ENCODE measurements at regions not wholly inside any gene's neighbourhood (a gene's known extent, or its start where the extent isn't known, plus 50 kb on each side); places are given as distances from the start of the nearest gene placed in this dataset.

- ChIA-PET CTCF (no interaction called here), POLR2A (no interaction called here)
- no peak for DNase-seq (ENCODE audit: low read depth, low spot score)
- no peak overlapping the region for H3K4me3 ChIP-seq (ENCODE audit: low read depth, low read length)
- H3K27me3 ChIP-seq (ENCODE audit: control insufficient read depth, insufficient read depth, low read length), result peaks cover 10% of the 10 kb centered on the region
- H3K27ac ChIP-seq (ENCODE audit: low read depth, low read length), result no peak overlapping the region
- peaks cover 2% of the 10 kb centered on the region; the same call in 1 of the 2 replicates for H3K9me3 ChIP-seq (ENCODE audit: control insufficient read depth, insufficient read depth, low read length)
- TF ChIP-seq CTCF (IDR thresholded peaks at IDR 0.05; ENCODE audit: low read depth, low read length), result no peak
Observed at GRCh38 chr2:44836174-44836573, 105.3 kb upstream of the SIX3 start.

DNA sequence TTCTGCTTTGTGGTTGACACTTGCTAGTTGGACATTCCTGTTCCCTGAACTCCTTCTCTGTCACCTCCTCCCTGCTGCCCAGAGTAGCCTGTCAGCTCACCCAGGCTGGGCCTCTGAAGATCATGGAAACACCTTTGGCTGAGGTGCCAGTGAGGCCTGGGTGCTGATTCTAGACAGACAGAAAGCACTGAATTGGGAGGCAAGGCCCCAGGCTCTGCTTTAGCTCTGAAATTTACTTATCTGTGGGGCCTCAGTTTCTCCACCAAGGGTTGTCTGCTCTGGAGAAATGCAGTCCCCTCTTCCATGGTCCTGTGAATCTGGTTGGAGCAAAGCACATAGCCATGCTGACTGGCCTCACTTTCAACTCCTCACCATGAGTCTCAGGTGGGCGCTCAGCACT, 104.6 kb upstream of the SIX3 start:
- H3K4me3 ChIP-seq (ENCODE audit: low read depth, low read length), result no peak overlapping the region
- DNase-seq (ENCODE audit: low read depth, low spot score), result no peak
- no peak overlapping the region for H3K27ac ChIP-seq (ENCODE audit: low read depth, low read length)
- no peak for TF ChIP-seq CTCF (IDR thresholded peaks at IDR 0.05; ENCODE audit: low read depth, low read length)
- peaks cover 2% of the 10 kb centered on the region; the same call in 1 of the 2 replicates for H3K9me3 ChIP-seq (ENCODE audit: control insufficient read depth, insufficient read depth, low read length)
- H3K27me3 ChIP-seq (ENCODE audit: control insufficient read depth, insufficient read depth, low read length), result peaks cover 10% of the 10 kb centered on the region
- CTCF ChIA-PET, result no interaction called here
- POLR2A ChIA-PET, result no interaction called here

DNA sequence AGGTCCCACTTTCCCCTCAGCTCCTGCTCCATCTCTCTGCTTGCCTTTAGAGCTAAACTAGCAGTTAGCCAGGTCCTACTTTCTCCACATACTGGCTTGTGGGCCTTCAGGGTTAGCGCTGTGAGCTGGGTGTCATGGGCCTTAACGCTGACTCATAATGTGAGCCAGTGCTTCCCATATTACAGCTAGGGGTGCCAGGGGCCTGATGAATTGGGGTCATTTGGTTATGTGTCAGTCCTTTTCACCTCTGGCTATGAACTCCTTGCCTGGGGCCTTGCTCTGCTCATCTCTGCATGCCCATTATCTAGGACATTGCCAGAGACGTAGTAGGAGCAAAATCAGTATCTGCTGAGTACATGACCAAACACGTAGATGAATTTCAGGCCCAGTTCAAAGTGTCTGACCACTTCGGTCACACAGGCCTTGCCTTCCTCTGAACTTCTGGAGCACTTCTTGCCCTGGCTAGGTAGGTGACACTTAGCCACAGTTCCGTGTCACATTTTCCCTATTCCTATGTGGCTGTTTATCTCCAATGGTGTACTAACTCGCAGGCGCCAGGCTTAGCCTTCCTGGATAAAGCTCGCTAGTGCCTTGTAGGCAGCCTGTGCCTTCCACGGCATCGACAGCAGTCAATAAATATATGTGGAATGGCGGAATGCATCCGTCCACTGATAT, 103.2 kb upstream of the SIX3 start:
- peaks cover 10% of the 10 kb centered on the region for H3K27me3 ChIP-seq (ENCODE audit: control insufficient read depth, insufficient read depth, low read length)
- no peak for DNase-seq (ENCODE audit: low read depth, low spot score)
- no peak overlapping the region for H3K27ac ChIP-seq (ENCODE audit: low read depth, low read length)
- no peak overlapping the region for H3K4me3 ChIP-seq (ENCODE audit: low read depth, low read length)
- POLR2A ChIA-PET, result interaction anchor here (0.6 kb wide), 1 partner anchor 37 kb away, joined by 3 read pairs; no protein-coding TSS in a partner anchor
- H3K9me3 ChIP-seq (ENCODE audit: control insufficient read depth, insufficient read depth, low read length), result peaks cover 2% of the 10 kb centered on the region; the same call in 1 of the 2 replicates
- no peak for TF ChIP-seq CTCF (IDR thresholded peaks at IDR 0.05; ENCODE audit: low read depth, low read length)
- CTCF ChIA-PET, result no interaction called here

GRCh38 chr2:44839370-44839769, 102.1 kb upstream of the SIX3 start:
- peaks cover 10% of the 10 kb centered on the region for H3K27me3 ChIP-seq (ENCODE audit: control insufficient read depth, insufficient read depth, low read length)
- no peaks in the 10 kb centered on the region for H3K9me3 ChIP-seq (ENCODE audit: control insufficient read depth, insufficient read depth, low read length)
- no peak for TF ChIP-seq CTCF (IDR thresholded peaks at IDR 0.05; ENCODE audit: low read depth, low read length)
- no peak overlapping the region for H3K27ac ChIP-seq (ENCODE audit: low read depth, low read length)
- CTCF ChIA-PET, result no interaction called here
- POLR2A ChIA-PET, result no interaction called here
- no peak for DNase-seq (ENCODE audit: low read depth, low spot score)
- H3K4me3 ChIP-seq (ENCODE audit: low read depth, low read length), result no peak overlapping the region

DNA sequence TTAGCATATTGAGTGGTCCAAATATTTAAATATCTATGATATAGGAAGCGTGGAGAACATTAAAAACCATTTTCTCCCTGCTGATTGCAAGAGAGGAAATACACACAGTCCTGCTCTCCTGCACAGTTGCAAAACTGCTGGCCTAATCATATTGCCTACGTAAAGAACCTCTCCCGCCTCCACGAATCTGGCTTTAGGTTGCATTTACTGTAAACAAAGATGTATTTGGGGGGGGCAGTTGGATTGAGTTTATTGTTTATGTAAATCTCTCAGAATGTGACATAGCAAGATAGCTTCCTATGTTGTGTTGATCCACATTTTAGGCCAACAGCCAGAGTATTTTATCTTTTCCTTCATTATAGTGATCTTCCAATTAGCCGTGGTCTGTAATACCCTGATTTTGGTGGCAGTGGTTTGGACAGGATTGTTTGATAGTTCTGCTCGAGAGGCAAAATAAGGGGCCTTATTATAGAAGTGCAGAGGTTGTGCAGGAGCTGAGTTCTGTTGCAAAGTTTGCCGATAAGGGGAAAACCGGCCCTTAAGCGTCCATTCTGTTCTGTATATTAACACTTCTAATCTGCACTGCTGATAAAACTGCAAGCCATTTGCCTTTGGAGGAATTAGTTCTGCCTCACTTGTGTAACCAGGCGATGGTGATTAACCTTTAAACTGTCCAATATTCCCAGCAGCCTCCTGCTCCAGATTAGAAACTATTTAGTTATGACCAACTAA, 101.6 kb upstream of the SIX3 start:
- CTCF ChIA-PET, result no interaction called here
- POLR2A ChIA-PET, result no interaction called here
- DNase-seq (ENCODE audit: low read depth, low spot score), result no peak

More for the DNA sequence above, 101.6 kb upstream of the SIX3 start:
- no peak for TF ChIP-seq CTCF (IDR thresholded peaks at IDR 0.05; ENCODE audit: low read depth, low read length)
- no peaks in the 10 kb centered on the region for H3K9me3 ChIP-seq (ENCODE audit: control insufficient read depth, insufficient read depth, low read length)
- H3K27ac ChIP-seq (ENCODE audit: low read depth, low read length), result no peak overlapping the region
- H3K27me3 ChIP-seq (ENCODE audit: control insufficient read depth, insufficient read depth, low read length), result peaks cover 10% of the 10 kb centered on the region
- H3K4me3 ChIP-seq (ENCODE audit: low read depth, low read length), result no peak overlapping the region
